ENCODE measurements at regions not wholly inside any gene's neighbourhood (a gene's known extent, or its start where the extent isn't known, plus 50 kb on each side); places are given as distances from the start of the nearest gene placed in this dataset.
"Not testable (repeated sequence)": the region's sequence is repeated elsewhere in the genome, so short reads cannot be mapped to it uniquely, and the experiment has no call there.

DNA sequence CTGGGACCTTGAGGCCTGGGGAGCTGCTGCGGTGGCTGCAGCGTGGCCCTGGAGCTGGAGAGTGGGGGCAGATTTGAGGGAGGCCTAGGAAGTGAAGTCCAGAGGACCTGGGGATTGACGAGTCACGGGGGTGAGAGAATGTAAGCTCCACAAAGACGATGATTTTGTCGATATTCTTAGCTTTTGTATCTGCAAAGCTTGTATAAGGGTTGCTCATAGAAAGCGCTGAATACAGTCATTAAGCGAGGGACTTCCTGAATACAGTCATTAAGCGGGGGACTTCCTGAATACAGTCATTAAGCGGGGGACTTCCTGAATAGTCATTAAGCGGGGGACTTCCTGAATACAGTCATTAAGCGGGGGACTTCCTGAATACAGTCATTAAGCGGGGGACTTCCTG lies 89.3 kb upstream of the FRMD1 start:
- Mint-ChIP-seq H3K27ac (peak overlapping the region; percentile 35), H3K27me3 (peaks cover 17% of the 10 kb centered on the region)
- DNase-seq; H3K9me3 Mint-ChIP-seq; H3K4me1 Mint-ChIP-seq (ENCODE audit: low read depth); H3K36me3 Mint-ChIP-seq (ENCODE audit: low read depth); H3K4me3 Mint-ChIP-seq: not testable (repeated sequence)

DNA sequence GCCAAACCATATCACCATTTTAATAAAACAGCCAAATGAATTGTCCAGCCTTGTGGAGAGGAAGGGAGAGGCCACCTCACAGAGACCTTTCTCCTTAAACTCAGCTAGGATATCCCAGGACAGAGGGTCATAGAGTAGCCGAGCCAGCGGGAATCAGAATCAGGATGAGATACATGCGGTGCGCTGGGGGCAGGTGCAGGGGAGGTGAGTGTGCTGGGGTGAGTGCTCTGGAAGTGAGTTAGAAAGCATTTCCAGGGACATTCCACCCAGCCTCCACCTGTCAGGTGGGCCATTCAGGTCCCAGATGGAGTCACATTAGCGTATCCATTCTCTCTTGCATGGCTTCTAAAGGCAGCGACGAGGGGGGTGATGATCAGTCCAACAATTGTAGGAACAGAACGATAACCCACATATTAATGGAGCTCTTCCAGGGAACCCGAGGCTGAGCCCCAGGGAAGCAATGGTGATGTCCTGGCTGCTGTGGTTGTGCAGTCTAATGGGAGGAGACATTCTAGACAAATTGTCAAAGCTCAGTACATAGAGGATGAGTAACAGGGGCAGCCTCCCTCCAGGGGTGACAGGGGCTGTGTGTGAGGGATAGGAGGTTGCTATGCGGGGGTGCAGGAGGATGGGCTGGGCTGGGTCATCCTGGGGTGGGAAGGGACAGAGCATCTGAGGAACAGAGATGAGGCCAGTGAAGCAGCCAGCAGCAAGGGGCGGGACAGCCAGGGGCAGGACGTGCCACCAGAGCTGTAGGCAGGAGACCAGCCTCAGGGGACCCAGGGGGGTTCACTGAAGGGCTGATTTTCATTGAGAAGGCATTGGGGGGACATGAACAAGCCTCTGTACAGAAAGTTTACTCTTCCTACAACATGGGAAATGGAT lies 88.7 kb upstream of the FRMD1 start:
- DNase-seq, result no peak
- Mint-ChIP-seq H3K4me1 (ENCODE audit: low read depth) (no peaks in the 10 kb centered on the region), H3K27ac (peak overlapping the region; percentile 35), H3K4me3 (no peak overlapping the region), H3K9me3 (peaks cover 7% of the 10 kb centered on the region), H3K27me3 (peaks cover 17% of the 10 kb centered on the region), H3K36me3 (ENCODE audit: low read depth) (no peaks in the 10 kb centered on the region)

DNA sequence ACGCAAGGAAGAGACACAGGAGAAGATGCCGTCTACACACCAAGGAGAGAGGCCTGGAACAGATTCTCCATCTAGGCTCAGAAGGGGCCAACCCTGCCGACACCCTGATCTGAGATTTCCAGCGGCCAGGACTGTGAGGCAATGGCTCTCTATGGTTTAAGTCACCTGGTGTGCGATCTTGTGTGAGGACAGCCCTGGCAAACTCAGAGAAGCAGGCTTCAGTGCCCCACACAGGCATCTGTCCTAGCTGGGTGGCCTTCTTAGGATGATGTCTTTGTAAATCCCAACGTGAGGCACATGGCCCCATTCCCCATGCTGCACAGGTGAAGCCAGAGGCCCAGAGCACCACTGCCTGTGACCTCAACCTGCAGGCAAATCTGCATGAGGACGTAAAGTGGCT lies 87.6 kb upstream of the FRMD1 start:
- no peaks in the 10 kb centered on the region for H3K36me3 Mint-ChIP-seq (ENCODE audit: low read depth)
- no peak overlapping the region for H3K27ac Mint-ChIP-seq
- peaks cover 26% of the 10 kb centered on the region for H3K27me3 Mint-ChIP-seq
- no peak overlapping the region for H3K4me3 Mint-ChIP-seq
- H3K4me1 Mint-ChIP-seq (ENCODE audit: low read depth), result no peaks in the 10 kb centered on the region
- H3K9me3 Mint-ChIP-seq, result peaks cover 7% of the 10 kb centered on the region
- DNase-seq, result no peak

DNA sequence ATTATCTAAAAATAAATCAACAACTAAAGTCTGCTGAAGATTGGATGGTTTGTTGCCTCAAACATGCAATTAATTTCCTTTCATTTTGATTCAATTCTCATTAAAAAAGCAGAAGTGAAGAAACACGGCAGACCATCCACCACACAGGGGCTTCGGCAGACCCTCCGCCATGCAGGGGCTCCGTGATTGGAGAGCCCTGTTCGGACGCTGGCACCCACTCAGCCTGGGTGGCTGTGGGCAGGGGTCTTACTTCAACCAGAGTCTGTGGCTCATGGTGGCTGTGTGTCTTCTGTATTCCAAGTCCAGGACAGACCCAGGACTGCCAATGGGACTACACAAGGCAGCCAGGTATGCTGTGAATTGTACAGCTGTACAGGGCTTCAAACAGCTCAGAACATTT lies 86.9 kb upstream of the FRMD1 start:
- no peak for DNase-seq
- no peaks in the 10 kb centered on the region for H3K36me3 Mint-ChIP-seq (ENCODE audit: low read depth)
- H3K4me3 Mint-ChIP-seq, result no peak overlapping the region
- no peak overlapping the region for H3K27ac Mint-ChIP-seq
- no peaks in the 10 kb centered on the region for H3K4me1 Mint-ChIP-seq (ENCODE audit: low read depth)
- peaks cover 24% of the 10 kb centered on the region for H3K27me3 Mint-ChIP-seq
- H3K9me3 Mint-ChIP-seq, result peaks cover 7% of the 10 kb centered on the region

DNA sequence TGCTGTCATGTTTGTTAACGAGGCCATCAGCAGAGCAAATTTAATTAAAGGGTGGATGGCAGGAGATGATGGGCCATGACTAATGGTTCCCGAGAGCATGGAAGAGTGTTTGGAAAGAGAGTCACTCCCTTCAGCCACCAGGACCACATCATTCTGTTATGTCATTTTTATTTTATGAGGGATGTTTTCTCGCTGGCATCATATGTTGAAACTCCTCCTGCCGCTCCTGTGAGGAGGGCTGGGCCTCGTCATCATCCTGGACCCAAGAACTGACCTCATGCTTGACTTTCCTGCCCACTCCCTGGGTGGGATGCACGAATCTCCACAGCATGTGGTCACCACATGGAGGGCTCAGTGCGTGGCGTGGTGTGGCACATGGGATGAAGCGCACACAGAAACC lies 86.4 kb upstream of the FRMD1 start:
- Mint-ChIP-seq H3K27me3 (peaks cover 23% of the 10 kb centered on the region), H3K4me3 (no peak overlapping the region), H3K27ac (no peak overlapping the region), H3K9me3 (peaks cover 7% of the 10 kb centered on the region), H3K4me1 (ENCODE audit: low read depth) (no peaks in the 10 kb centered on the region), H3K36me3 (ENCODE audit: low read depth) (no peaks in the 10 kb centered on the region)
- no peak for DNase-seq

DNA sequence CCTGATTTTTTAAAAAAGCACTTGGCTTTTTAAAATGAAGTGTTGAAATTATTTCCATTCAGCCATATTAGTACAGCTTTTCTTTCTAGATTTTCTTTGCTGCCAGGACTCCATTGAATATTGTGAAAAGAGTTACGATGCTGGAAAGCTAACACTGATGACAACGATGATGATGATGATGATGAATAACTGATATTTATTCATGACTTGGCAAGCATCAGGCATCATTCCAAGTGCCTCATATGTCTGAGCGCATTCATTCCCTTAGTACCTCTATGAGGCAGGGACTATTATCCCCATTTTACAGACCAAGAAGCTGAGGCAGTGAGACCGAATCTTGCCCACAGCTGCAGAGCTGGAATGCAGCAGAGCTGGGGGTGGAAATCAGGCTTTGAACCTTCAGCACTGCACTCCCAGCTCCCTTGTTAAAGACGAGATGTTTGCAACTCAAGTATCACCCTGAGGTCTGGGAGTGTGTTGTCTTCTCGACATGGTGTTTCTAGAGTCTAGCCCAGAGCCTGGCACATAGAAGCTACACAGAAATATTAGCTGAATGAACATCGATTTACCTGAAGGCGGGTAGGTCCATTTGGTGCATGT lies 85.5 kb upstream of the FRMD1 start:
- Mint-ChIP-seq H3K4me3 (no peak overlapping the region), H3K27me3 (peaks cover 23% of the 10 kb centered on the region), H3K9me3 (peaks cover 5% of the 10 kb centered on the region), H3K36me3 (ENCODE audit: low read depth) (no peaks in the 10 kb centered on the region), H3K4me1 (ENCODE audit: low read depth) (no peaks in the 10 kb centered on the region), H3K27ac (no peak overlapping the region)
- DNase-seq, result no peak

DNA sequence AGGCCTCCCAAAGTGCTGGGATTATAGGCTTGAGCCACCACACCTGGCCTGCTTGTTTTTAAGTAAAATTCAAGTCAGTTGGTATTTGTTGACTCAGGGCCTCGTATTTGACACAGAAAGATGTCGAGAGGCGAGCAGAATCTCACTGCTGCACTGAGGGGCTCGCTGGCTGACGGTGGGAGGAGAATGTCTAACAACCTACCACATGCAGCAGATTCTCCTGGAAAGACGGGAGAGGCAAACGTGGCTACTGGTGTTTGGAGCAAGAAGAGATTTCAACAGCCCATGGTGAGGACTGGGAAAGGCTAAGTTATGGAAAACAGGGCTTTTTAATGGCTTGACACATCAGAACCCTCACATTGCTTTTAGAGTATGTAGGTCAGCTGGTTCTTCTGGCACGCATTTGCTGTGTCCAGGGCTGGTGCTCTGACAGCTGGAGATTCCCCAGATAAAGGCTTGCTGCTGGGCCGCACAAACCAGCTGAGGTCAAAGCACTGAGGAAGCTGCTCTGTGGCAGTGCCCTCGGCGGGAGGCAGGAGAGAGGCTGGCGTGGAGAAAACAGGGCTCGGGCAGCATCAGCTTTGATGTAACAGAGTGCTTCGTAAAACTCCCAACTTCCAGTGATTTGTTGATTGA lies 84.2 kb upstream of the FRMD1 start:
- no peak overlapping the region for H3K27ac Mint-ChIP-seq
- peaks cover 26% of the 10 kb centered on the region for H3K27me3 Mint-ChIP-seq
- no peak for DNase-seq
- peaks cover 3% of the 10 kb centered on the region for H3K9me3 Mint-ChIP-seq
- no peak overlapping the region for H3K4me3 Mint-ChIP-seq
- no peaks in the 10 kb centered on the region for H3K4me1 Mint-ChIP-seq (ENCODE audit: low read depth)
- no peaks in the 10 kb centered on the region for H3K36me3 Mint-ChIP-seq (ENCODE audit: low read depth)

DNA sequence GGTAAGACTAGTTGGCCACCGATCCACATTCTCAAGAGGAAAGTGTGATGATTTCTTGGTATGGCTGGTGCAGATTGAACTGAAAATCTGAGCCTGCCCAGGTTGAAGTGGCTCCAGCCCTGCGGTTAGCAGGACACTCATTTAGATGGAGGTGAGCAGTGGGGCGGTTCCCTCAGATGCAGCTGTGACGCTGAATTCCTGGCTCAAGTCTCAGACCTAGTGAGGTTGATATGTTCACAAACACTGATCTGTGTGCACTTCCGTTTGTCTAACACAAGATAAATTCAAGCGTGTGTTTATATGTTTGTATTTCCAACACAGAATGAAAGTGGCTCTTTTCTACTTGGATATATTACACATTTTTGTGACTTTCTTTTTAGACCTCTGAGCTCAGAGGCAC lies 83.4 kb upstream of the FRMD1 start:
- Mint-ChIP-seq H3K9me3 (no peaks in the 10 kb centered on the region), H3K4me3 (no peak overlapping the region), H3K4me1 (ENCODE audit: low read depth) (no peaks in the 10 kb centered on the region), H3K36me3 (ENCODE audit: low read depth) (no peaks in the 10 kb centered on the region), H3K27me3 (peaks cover 32% of the 10 kb centered on the region), H3K27ac (no peak overlapping the region)
- no peak for DNase-seq

DNA sequence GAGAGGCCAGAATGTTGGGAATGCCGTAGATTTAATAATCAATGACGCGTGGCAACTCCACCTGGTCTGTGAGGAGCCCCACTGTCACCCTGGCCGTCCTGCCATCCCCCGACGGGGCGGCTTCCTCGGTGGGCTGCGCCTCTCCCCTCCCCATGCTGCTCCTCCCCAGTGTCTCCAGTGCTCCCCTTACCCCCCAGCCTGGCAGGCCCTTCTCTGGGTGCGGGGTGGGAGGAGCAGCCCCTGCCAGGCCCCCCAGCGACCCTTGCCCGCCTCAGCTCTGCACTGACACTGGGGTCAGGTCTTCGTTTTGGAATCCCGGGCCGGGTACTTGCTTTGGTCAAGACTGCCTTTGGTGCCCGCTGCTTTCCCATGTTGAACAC lies 82.3 kb upstream of the FRMD1 start:
- H3K36me3 Mint-ChIP-seq (ENCODE audit: low read depth), result no peaks in the 10 kb centered on the region
- H3K9me3 Mint-ChIP-seq, result no peaks in the 10 kb centered on the region
- H3K27ac Mint-ChIP-seq, result no peak overlapping the region
- H3K4me3 Mint-ChIP-seq, result no peak overlapping the region
- DNase-seq, result no peak
- H3K27me3 Mint-ChIP-seq, result peaks cover 41% of the 10 kb centered on the region
- H3K4me1 Mint-ChIP-seq (ENCODE audit: low read depth), result no peaks in the 10 kb centered on the region

DNA sequence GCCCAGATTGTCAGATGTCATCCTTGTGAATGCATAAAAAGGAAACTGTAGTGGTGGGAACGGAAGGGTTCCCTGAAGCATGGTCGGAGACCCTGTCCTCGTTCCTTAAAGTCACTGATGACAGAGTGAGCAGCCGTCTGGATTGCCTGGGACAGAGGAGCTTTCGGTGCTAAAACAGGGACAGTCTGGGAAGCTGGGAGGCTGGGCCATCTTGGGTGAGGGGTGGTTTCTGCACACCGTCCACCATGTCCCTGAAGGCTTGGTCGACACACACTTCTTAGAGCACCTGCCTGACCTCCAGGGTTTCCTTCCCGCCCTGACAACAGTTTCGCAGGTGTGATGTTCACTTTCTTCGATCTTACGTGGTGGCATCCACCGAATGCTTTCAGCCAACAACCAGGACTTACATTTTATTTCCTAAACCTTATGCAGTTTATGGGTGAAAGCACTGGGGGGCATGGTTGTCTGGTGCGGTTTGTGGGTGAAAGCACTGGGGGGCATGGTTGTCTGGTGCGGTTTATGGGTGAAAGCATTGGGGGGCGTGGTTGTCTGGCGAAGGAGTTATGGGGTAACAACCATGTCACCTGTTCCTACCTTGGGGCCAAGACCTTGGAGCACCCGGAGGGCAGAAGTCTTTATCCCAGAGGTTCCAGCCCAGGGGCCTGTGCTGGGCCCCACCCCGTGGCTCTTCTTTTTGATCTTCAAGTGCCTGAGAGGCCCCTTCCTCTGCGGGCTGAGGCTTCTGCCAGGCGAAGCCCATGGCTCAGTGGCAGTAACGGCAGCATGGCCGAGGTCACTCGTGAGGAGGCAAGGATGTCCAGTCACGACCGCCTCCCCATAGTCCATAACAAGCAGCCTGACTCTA lies 81.7 kb upstream of the FRMD1 start:
- H3K4me1 Mint-ChIP-seq (ENCODE audit: low read depth), result no peaks in the 10 kb centered on the region
- H3K27me3 Mint-ChIP-seq, result peaks cover 47% of the 10 kb centered on the region
- no peak for DNase-seq
- no peak overlapping the region for H3K4me3 Mint-ChIP-seq
- H3K36me3 Mint-ChIP-seq (ENCODE audit: low read depth), result no peaks in the 10 kb centered on the region
- no peaks in the 10 kb centered on the region for H3K9me3 Mint-ChIP-seq
- no peak overlapping the region for H3K27ac Mint-ChIP-seq

DNA sequence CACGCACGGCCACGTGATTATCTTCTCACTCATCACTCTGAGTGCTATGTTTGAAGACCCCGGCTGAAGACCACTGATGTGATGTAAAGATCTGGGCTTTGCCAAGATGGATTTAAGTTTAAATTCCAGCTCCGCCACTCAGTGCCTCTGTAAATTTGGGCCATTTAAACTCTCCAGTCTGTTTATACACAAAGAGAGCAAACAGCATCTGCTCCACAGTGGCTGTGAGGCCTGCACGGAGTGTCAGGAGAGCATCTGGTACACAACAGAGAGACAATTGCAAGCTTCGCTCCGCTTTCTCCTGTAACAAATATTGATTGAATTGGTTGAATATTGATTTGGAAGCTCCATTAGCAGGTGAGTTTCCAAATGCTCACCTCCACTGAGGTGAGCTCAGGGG lies 80.5 kb upstream of the FRMD1 start:
- no peak overlapping the region for H3K4me3 Mint-ChIP-seq
- no peak for DNase-seq
- no peak overlapping the region for H3K27ac Mint-ChIP-seq
- H3K9me3 Mint-ChIP-seq, result no peaks in the 10 kb centered on the region
- no peaks in the 10 kb centered on the region for H3K36me3 Mint-ChIP-seq (ENCODE audit: low read depth)
- peaks cover 41% of the 10 kb centered on the region for H3K27me3 Mint-ChIP-seq
- no peaks in the 10 kb centered on the region for H3K4me1 Mint-ChIP-seq (ENCODE audit: low read depth)

DNA sequence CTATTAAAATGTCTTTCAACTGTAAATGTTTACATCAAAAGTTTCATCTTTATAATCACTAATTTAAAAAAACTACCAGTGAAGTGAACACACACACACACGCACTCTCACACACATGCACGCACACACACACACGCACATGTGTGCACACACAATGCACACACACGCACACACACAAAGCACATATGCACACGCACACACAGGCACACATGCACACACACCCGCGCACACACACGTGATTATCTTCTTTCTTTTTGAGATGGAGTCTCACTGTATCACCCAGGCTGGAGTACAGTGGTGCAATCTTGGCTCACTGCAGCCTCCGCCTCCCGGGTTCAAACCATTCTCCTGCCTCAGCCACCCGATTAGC lies 80.0 kb upstream of the FRMD1 start:
- H3K4me3 Mint-ChIP-seq, result no peak overlapping the region
- peaks cover 40% of the 10 kb centered on the region for H3K27me3 Mint-ChIP-seq
- H3K4me1 Mint-ChIP-seq (ENCODE audit: low read depth), result no peaks in the 10 kb centered on the region
- H3K9me3 Mint-ChIP-seq, result no peaks in the 10 kb centered on the region
- DNase-seq, result no peak
- no peak overlapping the region for H3K27ac Mint-ChIP-seq
- H3K36me3 Mint-ChIP-seq (ENCODE audit: low read depth), result no peaks in the 10 kb centered on the region

DNA sequence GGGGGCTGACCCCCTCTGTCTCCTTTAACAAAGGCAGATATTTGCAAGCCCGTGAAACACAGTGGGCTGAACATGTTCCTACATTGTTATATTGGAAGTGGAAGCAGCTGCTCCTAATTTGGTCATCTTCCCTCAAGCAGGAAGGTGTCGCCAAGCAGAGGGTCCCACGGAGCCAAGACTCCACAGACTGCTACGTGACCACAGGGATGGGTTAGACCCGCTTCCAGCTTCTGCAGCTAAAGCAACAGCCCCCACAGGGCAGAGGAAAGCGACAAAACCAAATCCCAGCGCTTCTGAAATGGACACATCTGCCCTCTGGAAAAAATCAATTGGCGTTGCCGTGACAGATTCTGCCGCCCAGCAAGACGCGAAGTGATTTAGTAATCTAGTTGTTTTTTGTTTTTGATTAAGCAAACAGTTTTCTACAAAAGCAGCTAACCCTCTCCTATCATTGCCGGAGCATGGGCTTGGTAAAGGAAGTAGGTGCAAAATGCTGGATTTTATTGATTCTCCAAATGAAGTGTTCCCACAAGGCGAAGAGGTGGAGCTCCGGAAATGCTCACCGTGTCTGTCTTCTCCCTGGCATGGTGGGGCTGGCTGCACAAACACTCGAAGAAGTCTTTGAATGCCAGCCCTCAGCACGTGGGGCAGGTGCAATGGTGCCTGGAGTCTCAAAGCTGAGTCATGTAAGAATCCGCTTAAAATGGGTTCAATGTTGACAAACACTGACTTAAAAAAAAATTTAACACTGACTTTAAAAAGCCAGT lies 79.4 kb upstream of the FRMD1 start:
- Mint-ChIP-seq H3K36me3 (ENCODE audit: low read depth) (no peaks in the 10 kb centered on the region), H3K9me3 (no peaks in the 10 kb centered on the region), H3K27me3 (peaks cover 40% of the 10 kb centered on the region), H3K4me1 (ENCODE audit: low read depth) (no peaks in the 10 kb centered on the region), H3K27ac (no peak overlapping the region), H3K4me3 (no peak overlapping the region)
- DNase-seq, result no peak

All from activated T-cell treated with anti-CD3 and anti-CD28 coated beads, Interleukin-2, amount 50 U/mL, for 24 hours (primary cell).